Fibroblast of mammary gland (primary cell): ENCODE measurements at regions not wholly inside any gene's neighbourhood (a gene's known extent, or its start where the extent isn't known, plus 50 kb on each side); places are given as distances from the start of the nearest gene placed in this dataset.
A peak's percentile ranks its signal among the peaks of the same experiment; 100 is the strongest.

Experiments used
- DNase-seq: peaks from one replicate; pipeline ENCODE4 v3.0.0-alpha.2; 2010; ENCODE audit warnings: low read depth
- H3K4me3 ChIP-seq: 2 replicates; pipeline ENCODE4 v1.5.1; 2011; ENCODE audit warnings: low read depth, mild to moderate bottlenecking, low read length, moderate library complexity; ENCODE audit not compliant: control insufficient read depth
- CTCF ChIP-seq: conservative IDR thresholded peaks from 2 replicates; pipeline ENCODE4 v1.5.1; 2011; ENCODE audit warnings: low read depth, low read length, inconsistent platforms; ENCODE audit not compliant: control insufficient read depth, insufficient read depth

- no peak for TF ChIP-seq CTCF
- no peak overlapping the region for H3K4me3 ChIP-seq
- peak; percentile 64 for DNase-seq
Measured at GRCh38 chr14:92254786-92255185, 68.2 kb upstream of the SLC24A4 start.

GRCh38 chr14:92258934-92259333 is 64.0 kb upstream of the SLC24A4 start:
- TF ChIP-seq CTCF = no peak
- H3K4me3 ChIP-seq = no peak overlapping the region
- DNase-seq = no peak

- no peak for DNase-seq
- H3K4me3 ChIP-seq = no peak overlapping the region
Measured at GRCh38 chr14:92259613-92260357, 63.2 kb upstream of the SLC24A4 start.

GRCh38 chr14:92263681-92264080 is 59.3 kb upstream of the SLC24A4 start:
- no peak for DNase-seq
- TF ChIP-seq CTCF = no peak

More at GRCh38 chr14:92259613-92260357, 63.2 kb upstream of the SLC24A4 start:
- TF ChIP-seq CTCF = no peak

GRCh38 chr14:92264195-92264594 is 58.8 kb upstream of the SLC24A4 start:
- no peak overlapping the region for H3K4me3 ChIP-seq
- DNase-seq = no peak
- TF ChIP-seq CTCF = no peak

More at GRCh38 chr14:92263681-92264080, 59.3 kb upstream of the SLC24A4 start:
- H3K4me3 ChIP-seq = no peak overlapping the region

- DNase-seq = no peak
- no peak for TF ChIP-seq CTCF
- H3K4me3 ChIP-seq = no peak overlapping the region
Measured at GRCh38 chr14:92266216-92266615, 56.7 kb upstream of the SLC24A4 start.
